ENCODE measurements at regions not wholly inside any gene's neighbourhood (a gene's known extent, or its start where the extent isn't known, plus 50 kb on each side); places are given as distances from the start of the nearest gene placed in this dataset.

- Histone ChIP-seq H3K4me3 (ENCODE audit: low read depth in 1 of 3, low read length in 3 of 3) (no peak overlapping the region), H3K9me3 (ENCODE audit: control insufficient read depth in 4 of 4, low read length in 3 of 4) (no peaks in the 10 kb centered on the region), H3K4me1 (ENCODE audit: control insufficient read depth in 4 of 4, insufficient read depth in 4 of 4, low read length in 3 of 4) (no peaks in the 10 kb centered on the region), H3K27me3 (ENCODE audit: control insufficient read depth in 4 of 4, insufficient read depth in 4 of 4, low read length in 3 of 4) (no peaks in the 10 kb centered on the region), H3K27ac (ENCODE audit: low read depth in 1 of 2, low read length in 2 of 2) (no peak overlapping the region), H3K36me3 (ENCODE audit: control insufficient read depth in 4 of 4, insufficient read depth in 3 of 4, low read depth in 1 of 4, low read length in 3 of 4) (no peaks in the 10 kb centered on the region), H3K9ac (ENCODE audit: low read depth in 1 of 2, low read length in 2 of 2) (no peak overlapping the region)
- DNase-seq (ENCODE audit: low spot score), result no peak
- TF ChIP-seq HNF4A (conservative IDR thresholded peaks at IDR 0.05) (no peak), ZBTB33 (IDR thresholded peaks at IDR 0.05) (no peak), REST (IDR thresholded peaks at IDR 0.05) (no peak), JUND (IDR thresholded peaks at IDR 0.05) (no peak), SP1 (IDR thresholded peaks at IDR 0.05) (no peak), GABPA (IDR thresholded peaks at IDR 0.05 in 1 of 2, conservative IDR thresholded peaks at IDR 0.05 in 1 of 2) (no peak), TAF1 (conservative IDR thresholded peaks at IDR 0.05) (no peak), FOXA2 (IDR thresholded peaks at IDR 0.05) (no peak), CTCF (IDR thresholded peaks at IDR 0.05; ENCODE audit: low read depth, low read length, missing input control) (no peak), EGR1 (IDR thresholded peaks at IDR 0.05; ENCODE audit: low read depth in 2 of 2) (no peak), MAX (IDR thresholded peaks at IDR 0.05) (no peak), HNF4G (IDR thresholded peaks at IDR 0.05) (no peak)
Measured at GRCh38 chr4:132502096-132502552, 647.0 kb upstream of the PCDH10 start.

GRCh38 chr4:132504438-132504837 lies 644.7 kb upstream of the PCDH10 start:
- no peaks in the 10 kb centered on the region for H3K36me3 ChIP-seq (ENCODE audit: control insufficient read depth in 4 of 4, insufficient read depth in 3 of 4, low read depth in 1 of 4, low read length in 3 of 4)
- DNase-seq (ENCODE audit: low spot score), result no peak
- no peak overlapping the region for H3K9ac ChIP-seq (ENCODE audit: low read depth in 1 of 2, low read length in 2 of 2)
- no peaks in the 10 kb centered on the region for H3K27me3 ChIP-seq (ENCODE audit: control insufficient read depth in 4 of 4, insufficient read depth in 4 of 4, low read length in 3 of 4)
- H3K27ac ChIP-seq (ENCODE audit: low read depth in 1 of 2, low read length in 2 of 2), result no peak overlapping the region
- no peaks in the 10 kb centered on the region for H3K4me1 ChIP-seq (ENCODE audit: control insufficient read depth in 4 of 4, insufficient read depth in 4 of 4, low read length in 3 of 4)
- WGBS, result 55% methylated on average over 2 of the region's 2 CpGs
- H3K4me3 ChIP-seq (ENCODE audit: low read depth in 1 of 3, low read length in 3 of 3), result no peak overlapping the region
- H3K9me3 ChIP-seq (ENCODE audit: control insufficient read depth in 4 of 4, low read length in 3 of 4), result no peaks in the 10 kb centered on the region
- TF ChIP-seq EGR1 (IDR thresholded peaks at IDR 0.05; ENCODE audit: low read depth in 2 of 2) (no peak), ZBTB33 (IDR thresholded peaks at IDR 0.05) (no peak), REST (IDR thresholded peaks at IDR 0.05) (no peak)

Data from liver (tissue), 8 donors.